Osteocyte (in vitro differentiated cells): ENCODE measurements at regions not wholly inside any gene's neighbourhood (a gene's known extent, or its start where the extent isn't known, plus 50 kb on each side); places are given as distances from the start of the nearest gene placed in this dataset.

Experiments
- DNase-seq: peaks from one replicate; pipeline ENCODE4 v3.0.0; 2021; ENCODE audit warnings: mixed read lengths; ENCODE audit not compliant: unreplicated experiment; ENCODE audit errors: extremely low spot score
- H3K27ac Mint-ChIP-seq: one replicate; pipeline ENCODE4 v1.8.0; 2021; ENCODE audit warnings: mild to moderate bottlenecking, mixed read lengths; ENCODE audit not compliant: unreplicated experiment
- H3K27me3 Mint-ChIP-seq: one replicate; pipeline ENCODE4 v1.8.0; 2021; ENCODE audit warnings: mixed read lengths; ENCODE audit not compliant: unreplicated experiment
- H3K36me3 Mint-ChIP-seq: one replicate; pipeline ENCODE4 v1.8.0; 2021; ENCODE audit warnings: mixed read lengths; ENCODE audit not compliant: unreplicated experiment
- H3K4me1 Mint-ChIP-seq: one replicate; pipeline ENCODE4 v1.8.0; 2021; ENCODE audit warnings: mixed read lengths; ENCODE audit not compliant: unreplicated experiment
- H3K4me3 Mint-ChIP-seq: one replicate; pipeline ENCODE4 v1.8.0; 2021; ENCODE audit warnings: mild to moderate bottlenecking, moderate library complexity, mixed read lengths; ENCODE audit not compliant: unreplicated experiment
- H3K9me3 Mint-ChIP-seq: one replicate; pipeline ENCODE4 v1.8.0; 2021; ENCODE audit warnings: mixed read lengths; ENCODE audit not compliant: unreplicated experiment
- CTCF ChIP-seq: fragments of 200-600 bp; sonication (generic); IDR thresholded peaks from 2 replicates; pipeline ENCODE4 v1.5.0; 2021; ENCODE audit warnings: antibody characterized with exemption, mild to moderate bottlenecking, moderate library complexity

- Mint-ChIP-seq H3K27me3 (no peaks in the 10 kb centered on the region), H3K9me3 (peaks cover 4% of the 10 kb centered on the region), H3K4me3 (no peak overlapping the region), H3K4me1 (no peaks in the 10 kb centered on the region), H3K27ac (no peak overlapping the region), H3K36me3 (no peaks in the 10 kb centered on the region)
- TF ChIP-seq CTCF, result no peak
- no peak for DNase-seq
These were observed 319.3 kb upstream of the SATB1 start for GRCh38 chr3:18744472-18744871.

- no peak for TF ChIP-seq CTCF
- Mint-ChIP-seq H3K4me1 (no peaks in the 10 kb centered on the region), H3K27me3 (no peaks in the 10 kb centered on the region), H3K36me3 (no peaks in the 10 kb centered on the region), H3K9me3 (peaks cover 4% of the 10 kb centered on the region), H3K27ac (no peak overlapping the region), H3K4me3 (no peak overlapping the region)
- DNase-seq, result no peak
These were observed 318.6 kb upstream of the SATB1 start for GRCh38 chr3:18743761-18744160.

- TF ChIP-seq CTCF, result no peak
- H3K4me1 Mint-ChIP-seq, result no peaks in the 10 kb centered on the region
- H3K27me3 Mint-ChIP-seq, result no peaks in the 10 kb centered on the region
- H3K4me3 Mint-ChIP-seq, result no peak overlapping the region
- H3K27ac Mint-ChIP-seq, result no peak overlapping the region
- H3K36me3 Mint-ChIP-seq, result no peaks in the 10 kb centered on the region
- peaks cover 4% of the 10 kb centered on the region for H3K9me3 Mint-ChIP-seq
- no peak for DNase-seq
These were observed 315.8 kb upstream of the SATB1 start for GRCh38 chr3:18740631-18741583.

GRCh38 chr3:18739099-18739433 lies 313.9 kb upstream of the SATB1 start:
- no peak overlapping the region for H3K4me3 Mint-ChIP-seq
- no peak overlapping the region for H3K27ac Mint-ChIP-seq
- peaks cover 8% of the 10 kb centered on the region for H3K9me3 Mint-ChIP-seq
- no peaks in the 10 kb centered on the region for H3K4me1 Mint-ChIP-seq
- DNase-seq, result no peak
- no peaks in the 10 kb centered on the region for H3K27me3 Mint-ChIP-seq
- no peak for TF ChIP-seq CTCF
- H3K36me3 Mint-ChIP-seq, result no peaks in the 10 kb centered on the region

GRCh38 chr3:18738393-18739098 lies 313.4 kb upstream of the SATB1 start:
- TF ChIP-seq CTCF, result no peak
- Mint-ChIP-seq H3K4me1 (no peaks in the 10 kb centered on the region), H3K36me3 (no peaks in the 10 kb centered on the region), H3K9me3 (peaks cover 8% of the 10 kb centered on the region), H3K4me3 (no peak overlapping the region), H3K27me3 (no peaks in the 10 kb centered on the region), H3K27ac (no peak overlapping the region)
- no peak for DNase-seq
